GM19328 (cell line): ENCODE measurements at regions not wholly inside any gene's neighbourhood (a gene's known extent, or its start where the extent isn't known, plus 50 kb on each side); places are given as distances from the start of the nearest gene placed in this dataset.
"Not testable (repeated sequence)": the region's sequence is repeated elsewhere in the genome, so short reads cannot be mapped to it uniquely, and the experiment has no call there.

Source experiments
- ATAC-seq: cut with Tn5 transposase; IDR thresholded peaks from one replicate; pipeline ENCODE4 v1.9.1; 2021; ENCODE audit warnings: mild to moderate bottlenecking, moderate library complexity; ENCODE audit not compliant: unreplicated experiment

DNA sequence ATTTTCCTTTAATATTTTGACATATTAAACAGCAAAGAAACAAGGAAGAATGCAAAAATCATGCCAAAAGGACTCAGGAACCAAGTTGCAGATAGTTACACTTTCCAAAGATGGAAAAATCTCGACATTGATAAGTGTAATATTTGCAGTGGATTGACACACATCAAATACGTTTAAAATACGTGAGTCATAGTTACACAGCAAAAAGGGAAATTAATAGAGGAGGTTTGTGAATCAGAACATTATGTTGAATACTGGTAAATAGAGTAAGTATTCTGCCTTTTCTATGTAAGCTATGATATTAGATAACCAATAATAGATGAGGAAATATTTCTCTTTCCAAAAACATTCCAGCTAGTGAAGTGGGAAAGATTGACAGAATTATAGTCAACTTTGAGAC is 1761.3 kb upstream of the IGFBP7 start:
- no peak for ATAC-seq

DNA sequence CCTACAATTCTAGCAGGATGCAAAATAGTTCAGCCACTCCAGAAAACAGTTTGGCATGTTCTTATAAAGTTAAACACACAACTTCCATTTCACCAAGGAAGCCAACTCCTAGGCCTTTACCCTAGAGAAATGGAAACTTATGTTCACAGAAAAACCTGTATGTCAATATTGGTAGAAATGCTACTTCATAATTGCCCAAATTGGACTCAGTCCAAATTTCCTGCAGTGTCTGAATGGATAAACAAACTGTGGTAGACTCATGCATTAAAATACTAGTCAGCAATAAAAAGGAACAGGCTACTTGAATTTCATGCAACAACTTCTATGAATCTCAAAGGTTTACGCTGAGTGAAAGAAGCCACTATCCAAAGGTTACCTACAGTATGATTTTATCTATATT is 1738.8 kb upstream of the IGFBP7 start:
- ATAC-seq, result no peak

DNA sequence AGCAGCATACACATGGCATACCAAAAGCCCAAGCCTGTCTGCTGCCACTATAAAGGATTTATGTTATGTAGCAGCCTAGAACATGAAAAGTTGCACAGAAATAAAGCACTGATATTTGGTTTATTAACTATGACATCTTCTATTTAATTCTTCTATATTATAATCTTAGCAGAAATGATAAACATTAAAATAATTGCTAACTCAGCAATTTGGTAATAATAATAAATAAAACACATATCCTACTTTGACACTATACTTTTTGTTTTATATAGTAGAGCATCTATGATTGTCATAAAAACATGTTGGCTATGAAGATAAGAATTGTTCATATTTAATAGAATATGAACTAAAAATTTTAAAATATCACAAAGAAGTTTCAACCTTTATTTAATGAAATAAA is 1733.3 kb upstream of the IGFBP7 start:
- ATAC-seq, result no peak

DNA sequence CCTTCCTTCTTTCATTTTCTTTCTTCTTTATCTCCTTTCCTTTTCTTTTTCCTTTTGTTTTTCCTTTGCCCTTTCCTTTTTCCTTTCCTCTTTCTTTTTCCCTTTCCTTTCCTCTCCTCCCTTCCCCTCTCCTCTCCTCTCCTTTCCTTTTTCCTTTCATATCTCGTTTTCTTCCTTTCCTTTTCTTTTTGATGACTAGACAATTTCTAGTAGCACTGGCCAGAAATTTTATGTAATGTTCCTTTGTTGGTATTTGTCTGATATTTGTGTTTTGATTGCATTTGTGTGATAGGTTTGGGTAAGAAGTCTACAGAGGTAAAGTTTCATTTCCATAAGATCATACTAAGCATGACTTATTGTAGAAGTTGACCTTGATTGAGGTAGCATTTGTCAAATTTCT is 1722.9 kb upstream of the IGFBP7 start:
- no peak for ATAC-seq

DNA sequence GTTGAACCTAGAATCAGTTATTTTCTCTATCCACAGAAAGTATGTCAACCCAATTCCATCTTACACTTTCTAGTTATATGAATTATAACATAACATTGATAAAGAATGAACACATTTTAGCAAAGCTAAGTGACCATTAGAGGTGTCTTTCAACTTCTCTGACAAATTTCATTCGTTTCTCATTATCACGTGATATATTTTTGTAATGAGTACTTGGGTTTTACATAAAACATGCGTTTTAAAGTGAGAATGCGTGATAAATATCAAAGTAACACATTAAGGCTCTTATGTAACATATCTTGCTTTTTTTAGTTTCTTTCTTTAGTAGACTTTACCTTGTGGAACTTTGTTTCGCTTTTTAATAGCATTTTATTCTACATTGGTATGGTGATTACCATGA is 1715.1 kb upstream of the IGFBP7 start:
- ATAC-seq, result no peak

DNA sequence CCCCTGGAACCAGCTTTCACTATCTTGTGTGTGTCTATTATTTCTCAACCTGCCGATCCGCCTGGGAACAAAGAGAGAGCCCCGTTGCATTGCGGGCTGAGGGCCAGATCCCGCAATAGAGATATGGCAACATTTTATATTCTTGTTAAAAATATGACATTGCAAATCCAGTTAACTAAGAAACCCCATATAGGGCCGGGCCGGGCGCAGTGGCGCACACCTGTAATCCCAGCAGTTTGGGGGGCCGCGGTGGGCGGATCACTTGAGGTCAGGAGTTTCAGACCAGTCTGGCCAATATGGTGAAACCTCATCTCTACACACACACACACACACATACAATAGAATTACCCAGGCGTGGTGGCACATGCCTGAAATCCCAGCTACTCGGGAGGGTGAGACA is 1708.4 kb upstream of the IGFBP7 start:
- ATAC-seq, result not testable (repeated sequence)

DNA sequence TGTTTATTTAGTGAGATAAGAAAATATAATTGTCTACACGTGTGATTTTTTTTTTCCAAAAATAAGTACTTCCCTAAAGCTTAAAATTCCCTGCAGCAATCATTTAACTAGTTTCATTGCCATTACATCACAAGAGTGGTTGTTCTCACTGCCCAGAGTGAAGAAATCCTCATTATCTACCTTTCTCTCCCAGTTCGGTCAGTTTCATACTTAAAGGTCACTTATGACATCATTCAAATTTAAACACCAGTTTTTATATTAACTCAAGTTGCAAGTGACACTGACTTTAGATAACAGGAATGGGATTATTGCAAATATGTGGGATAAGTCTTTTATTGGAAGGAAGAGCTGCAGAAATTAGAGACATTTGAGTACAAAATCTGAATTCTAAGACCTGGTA is 1699.8 kb upstream of the IGFBP7 start:
- ATAC-seq, result no peak

DNA sequence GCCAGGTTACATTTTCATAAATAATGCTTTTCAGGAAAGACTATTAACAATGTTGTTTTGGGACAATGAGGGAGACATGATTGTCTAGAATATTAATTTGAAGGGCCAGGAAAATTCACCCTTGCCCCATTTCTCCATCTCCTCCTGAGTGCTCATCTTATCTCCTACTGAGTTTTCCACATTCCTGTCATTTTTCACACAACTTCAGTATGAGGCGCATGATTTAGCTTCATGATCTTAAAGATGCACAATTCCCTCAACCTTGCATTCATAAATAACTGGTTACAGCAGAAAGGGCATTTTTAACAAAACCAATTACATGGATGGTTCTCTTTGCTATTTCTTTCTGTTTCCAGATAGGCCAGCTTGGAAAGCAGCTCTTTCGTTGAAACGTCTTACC is 1699.2 kb upstream of the IGFBP7 start:
- no peak for ATAC-seq

DNA sequence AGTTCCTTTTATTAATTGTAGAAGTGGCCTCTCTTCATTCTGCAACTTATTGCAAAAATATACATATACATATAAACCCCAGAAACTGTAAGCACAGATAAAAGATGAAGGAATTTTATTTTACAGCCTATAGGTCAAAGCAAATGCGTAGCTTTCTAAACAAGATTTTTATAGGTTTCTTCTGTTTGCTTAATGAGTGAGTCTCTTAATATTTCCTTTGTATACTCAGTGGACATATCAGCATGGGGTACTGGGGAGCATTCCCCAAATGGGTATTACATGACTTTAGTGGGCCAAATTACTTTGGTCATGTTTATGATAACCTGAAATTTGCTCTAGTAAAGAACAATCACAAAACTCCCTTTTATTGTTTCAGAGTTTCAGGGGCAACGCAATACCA is 1698.6 kb upstream of the IGFBP7 start:
- no peak for ATAC-seq

DNA sequence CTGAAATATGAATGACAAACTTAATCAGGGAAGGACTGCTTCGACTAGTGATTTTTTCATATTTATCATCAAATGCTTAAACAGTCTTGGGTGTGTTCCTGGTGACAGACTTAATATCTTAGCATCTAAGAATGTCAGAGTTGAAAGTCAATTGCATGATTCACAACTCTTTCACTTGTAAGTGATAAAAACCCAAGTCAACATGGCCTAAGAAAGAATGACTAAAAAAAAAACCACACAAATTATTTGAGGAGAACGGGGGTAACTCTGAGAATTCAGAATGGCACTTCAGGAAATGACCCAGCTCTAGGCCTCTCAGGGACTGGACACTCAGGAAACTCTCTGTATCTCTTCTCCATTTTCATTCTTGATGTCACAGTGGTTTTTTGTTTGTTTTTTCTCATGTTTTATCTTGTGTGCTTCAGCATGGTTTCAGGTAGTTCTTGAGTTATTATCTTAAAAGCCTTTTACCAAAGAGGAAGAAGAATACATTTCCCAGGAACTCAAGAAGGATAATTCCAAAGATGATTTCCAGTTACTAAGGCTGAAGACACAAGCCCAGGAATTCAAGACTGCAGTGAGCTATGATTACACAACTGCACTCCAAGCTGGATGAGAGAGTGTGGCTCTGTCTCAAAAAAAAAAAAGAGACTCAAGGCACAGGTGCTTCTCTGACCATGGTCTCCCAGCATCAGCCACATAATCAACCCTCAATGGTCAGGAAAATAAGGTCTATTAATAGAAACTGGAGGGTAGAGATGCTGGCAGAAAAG is 1697.8 kb upstream of the IGFBP7 start:
- ATAC-seq, result no peak

DNA sequence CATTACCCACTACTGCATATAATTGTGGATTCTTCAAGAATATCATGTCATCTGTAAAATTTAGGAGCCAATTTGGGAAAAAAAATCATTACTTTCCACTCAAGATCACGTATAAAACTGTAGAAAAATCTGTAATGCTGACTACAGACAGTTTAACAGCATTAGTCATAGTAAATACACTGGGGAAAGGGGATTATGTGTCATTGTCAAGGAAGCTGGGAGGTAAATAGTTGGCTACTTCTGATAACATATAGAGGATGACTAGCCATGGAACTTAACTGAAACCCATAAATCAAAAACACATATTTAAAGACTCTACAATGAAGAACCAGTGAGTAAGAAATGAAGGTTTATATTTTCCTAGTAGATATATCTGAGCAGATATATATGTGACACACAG is 1666.4 kb upstream of the IGFBP7 start:
- ATAC-seq, result no peak

DNA sequence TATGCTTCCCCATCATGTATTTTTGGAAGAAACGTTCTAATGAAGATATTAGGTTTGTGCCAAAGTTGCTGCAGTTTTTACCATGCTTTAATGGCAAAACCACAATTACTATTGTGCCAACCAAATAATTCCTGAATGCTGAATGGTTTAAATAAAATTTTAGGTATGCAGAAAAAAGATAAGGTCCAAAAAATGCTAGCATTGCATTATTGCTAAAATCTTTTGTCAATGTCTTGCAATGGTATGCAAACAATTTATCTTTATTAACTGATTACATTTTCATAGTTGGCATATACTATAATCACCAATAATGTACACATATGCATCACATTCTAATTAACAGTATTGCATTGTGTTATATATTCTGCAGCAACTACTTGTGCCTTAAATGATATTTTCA is 1657.4 kb upstream of the IGFBP7 start:
- ATAC-seq, result no peak

DNA sequence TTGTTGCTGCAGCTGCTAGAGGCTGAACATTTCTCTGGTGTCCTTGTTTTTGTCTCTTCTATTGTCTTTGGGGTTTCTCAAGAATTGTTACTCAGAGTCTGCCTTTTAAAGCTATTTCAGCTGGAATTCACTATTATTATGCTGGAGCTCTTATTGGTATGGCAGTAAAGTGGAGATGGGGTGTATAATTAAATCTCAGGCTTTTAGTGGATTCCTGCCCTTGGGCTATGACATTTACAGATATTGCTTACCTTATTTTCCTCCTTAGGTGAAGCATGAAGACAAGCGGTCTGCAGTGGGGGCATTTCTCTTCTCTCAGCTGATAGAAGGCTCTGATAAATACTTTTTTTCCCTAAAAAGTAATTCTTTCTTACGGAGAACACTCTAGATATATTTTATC is 1656.6 kb upstream of the IGFBP7 start:
- ATAC-seq, result no peak

DNA sequence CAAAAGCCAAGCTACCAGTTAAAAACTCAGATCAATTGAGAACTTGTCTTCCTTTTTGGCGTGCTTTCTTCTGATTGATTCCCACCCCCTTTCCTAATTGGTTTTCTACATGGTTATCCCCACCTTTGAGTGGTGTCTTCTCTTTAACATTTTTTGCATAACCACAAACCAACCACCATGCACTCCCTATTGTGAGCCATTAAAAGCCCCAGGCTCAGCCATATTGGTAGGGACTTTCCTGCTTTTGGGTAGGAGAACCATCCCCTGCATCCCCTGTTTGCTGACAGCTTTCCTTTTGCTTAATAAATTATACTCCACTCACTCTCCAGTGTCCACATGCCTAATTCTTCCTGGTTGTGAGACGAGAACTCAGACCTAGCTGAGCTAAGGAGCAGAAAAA is 1651.4 kb upstream of the IGFBP7 start:
- no peak for ATAC-seq

DNA sequence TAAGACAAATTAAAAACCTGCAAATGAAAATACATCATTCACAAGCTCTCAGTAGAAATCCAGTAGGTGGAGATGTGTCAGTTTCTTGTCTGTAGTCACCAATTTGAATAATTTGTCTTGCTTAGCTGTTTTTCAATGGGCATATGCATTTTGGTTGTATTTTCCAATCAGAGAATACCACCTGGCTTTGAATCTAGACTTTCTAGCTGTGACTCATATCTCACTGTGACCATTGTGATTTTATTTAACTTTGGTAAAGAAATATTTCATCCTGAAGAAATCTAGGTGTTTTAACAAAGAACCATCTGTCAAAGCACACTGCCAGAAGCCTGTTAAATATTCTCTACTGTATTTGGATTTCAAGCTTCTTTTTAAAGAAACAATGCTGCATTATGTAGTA is 1650.6 kb upstream of the IGFBP7 start:
- ATAC-seq, result no peak

DNA sequence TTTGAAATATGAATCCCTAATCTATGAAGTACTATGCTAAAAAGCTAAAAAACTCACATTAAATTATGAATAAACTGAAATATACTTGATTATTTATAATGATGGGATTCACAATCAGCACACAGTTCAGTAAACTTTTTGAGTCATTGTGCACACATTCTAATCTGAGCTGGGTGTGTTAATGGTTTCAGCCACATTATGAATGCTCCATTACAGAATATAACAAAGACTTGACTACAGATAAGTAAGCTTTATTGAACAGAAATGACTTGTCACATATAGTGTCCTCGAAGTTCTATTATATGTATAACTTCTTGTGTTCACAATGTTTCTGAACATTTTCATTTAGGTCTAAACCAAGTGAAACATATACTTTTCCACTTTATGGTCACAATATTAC is 1649.9 kb upstream of the IGFBP7 start:
- no peak for ATAC-seq

DNA sequence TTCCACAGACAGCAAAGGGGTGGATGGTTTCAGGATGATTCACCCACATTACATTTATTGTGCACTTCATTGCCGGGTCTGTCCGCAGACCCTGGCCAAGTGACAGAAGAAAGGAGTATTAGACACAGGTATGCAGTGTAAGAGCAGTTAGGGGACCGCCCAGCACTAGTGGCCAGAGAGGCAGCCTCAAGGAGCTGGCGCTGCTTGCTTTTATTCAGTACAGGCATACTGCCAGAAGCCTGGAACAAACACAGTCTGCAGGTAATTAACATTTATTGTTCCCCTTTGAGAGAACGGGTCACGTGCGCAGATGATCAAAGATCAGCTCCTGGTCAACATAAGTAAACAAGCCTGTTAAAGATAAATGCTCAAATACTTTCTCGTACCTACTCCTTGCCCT is 1639.0 kb upstream of the IGFBP7 start:
- no peak for ATAC-seq

DNA sequence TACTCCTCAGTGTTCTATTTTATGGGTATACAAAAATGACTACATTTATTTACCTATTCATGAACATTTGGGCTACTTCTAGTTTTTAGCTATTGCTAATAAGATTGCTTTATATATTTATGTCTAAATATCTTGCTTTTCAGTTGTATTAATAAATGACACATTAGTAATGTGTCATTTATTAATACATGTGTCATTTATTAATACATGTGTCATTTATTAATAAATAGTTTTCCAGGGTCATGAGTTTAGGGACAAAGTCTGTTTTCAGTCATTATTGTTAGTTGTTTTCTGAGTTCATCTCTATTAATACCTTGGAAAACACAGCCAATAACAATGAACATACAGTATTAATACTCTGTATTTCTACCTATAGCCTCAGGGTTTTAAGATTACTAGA is 1630.7 kb upstream of the IGFBP7 start:
- ATAC-seq, result no peak

DNA sequence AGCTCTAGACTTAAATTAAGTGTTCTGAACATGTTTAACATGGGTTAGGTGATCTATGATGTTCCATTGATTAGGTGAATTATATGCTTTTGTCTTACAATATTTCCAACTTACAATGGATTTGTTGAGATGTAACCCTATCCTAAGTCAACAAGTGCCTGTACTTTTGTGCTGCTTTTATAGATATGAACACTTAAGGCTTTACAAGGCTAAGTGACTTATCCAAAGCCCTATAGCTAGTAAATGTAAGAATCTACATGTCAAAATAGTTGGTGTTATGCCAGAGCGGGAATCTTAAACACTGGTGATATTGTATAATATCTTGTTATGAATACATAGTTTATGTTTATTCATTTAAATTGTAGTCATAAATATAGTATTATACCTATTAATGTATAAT is 1629.1 kb upstream of the IGFBP7 start:
- ATAC-seq, result no peak

DNA sequence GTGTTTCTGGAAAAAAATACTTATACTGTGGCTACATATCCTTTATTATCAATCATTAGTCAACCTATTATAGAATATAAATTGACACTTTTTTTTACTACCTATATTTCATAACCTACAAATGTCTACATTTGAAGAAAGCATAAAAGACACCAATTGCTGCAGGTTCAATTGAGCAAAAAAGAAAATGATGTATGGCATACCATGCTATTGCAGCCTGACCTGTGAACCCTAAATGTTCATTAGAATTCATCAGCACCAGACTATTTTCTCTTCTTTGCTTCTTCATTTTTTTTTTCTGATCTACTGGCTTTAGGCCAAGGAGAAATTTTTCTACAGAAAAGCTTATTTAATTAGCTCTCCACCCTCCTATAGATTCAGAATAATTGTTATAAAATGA is 1628.2 kb upstream of the IGFBP7 start:
- no peak for ATAC-seq

DNA sequence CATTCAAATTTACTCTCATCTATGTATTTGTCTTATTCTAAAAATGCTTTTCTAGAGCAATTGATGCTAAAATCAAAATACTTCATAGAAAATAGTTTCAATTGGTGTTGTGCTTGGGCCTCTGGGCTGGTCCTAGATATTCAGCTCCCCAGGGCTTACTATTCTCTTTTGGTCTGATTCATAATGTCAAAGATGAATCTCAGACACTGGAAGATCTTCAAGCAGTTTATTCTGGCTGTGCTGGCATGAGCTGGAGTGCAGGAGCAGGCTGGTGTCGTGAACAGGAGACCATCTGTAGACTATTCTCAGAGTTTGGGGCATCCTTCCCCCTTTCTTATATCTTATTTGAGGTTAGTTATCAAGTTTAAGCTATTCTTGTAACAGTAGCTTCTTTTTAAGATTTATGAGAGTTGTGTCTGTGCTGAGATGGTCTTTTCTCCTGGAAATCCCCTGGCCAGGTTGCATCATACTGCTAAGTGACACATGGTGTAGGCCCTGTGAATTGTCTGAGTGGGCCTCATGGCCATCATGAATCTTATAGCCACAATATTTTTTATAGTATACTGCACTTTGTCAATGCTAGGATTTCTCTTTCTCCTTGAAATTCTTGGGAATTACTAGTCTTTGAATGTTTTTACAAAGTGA is 1624.0 kb upstream of the IGFBP7 start:
- no peak for ATAC-seq

DNA sequence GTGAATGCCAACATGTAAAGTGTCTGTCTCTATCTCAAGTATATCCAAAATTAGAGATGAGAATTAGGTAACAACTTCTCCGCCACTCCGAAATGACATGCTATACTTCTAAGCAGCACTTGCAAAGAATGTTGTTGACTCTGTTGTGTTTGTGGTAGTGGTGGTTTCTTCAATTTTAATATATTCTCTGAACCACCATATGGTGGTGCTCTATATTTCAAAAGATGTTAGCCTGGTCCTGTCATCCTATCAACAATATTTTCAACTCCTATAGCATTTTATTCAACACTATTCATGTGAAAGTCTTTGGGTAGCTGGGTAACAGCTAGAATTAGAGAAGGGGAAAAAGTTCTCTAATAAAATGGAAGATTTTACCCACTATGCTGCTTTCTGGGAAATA is 1622.8 kb upstream of the IGFBP7 start:
- no peak for ATAC-seq

DNA sequence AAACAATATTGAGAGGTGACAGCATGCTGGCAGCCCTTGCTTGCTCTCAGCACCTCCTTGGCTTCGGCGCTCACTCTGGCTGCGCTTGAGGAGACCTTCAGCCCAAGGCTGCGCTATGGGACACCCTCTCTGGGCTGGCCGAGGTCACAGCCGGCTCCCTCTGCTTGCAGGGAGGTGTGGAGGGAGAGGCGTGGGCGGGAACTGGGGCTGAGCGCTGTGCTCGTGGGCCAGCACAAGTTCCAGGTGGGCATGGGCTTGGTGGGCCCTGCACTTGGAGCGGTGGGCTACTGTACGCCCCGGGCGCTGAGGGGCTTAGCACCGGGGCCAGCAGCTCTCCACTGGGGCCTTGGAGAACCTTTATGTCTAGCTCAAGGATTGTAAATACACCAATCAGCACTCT is 1613.8 kb upstream of the IGFBP7 start:
- no peak for ATAC-seq
